SH-SY5Y (cell line): ENCODE measurements at regions not wholly inside any gene's neighbourhood (a gene's known extent, or its start where the extent isn't known, plus 50 kb on each side); places are given as distances from the start of the nearest gene placed in this dataset.

ENCODE experiments used
- GATA2 ChIP-seq: IDR thresholded peaks from 2 replicates; pipeline ENCODE4 v1.6.1; 2011; ENCODE audit warnings: mild to moderate bottlenecking, low read depth, low read length
- GATA3 ChIP-seq: IDR thresholded peaks from 2 replicates; pipeline ENCODE4 v1.6.1; 2011; ENCODE audit warnings: low read depth, mild to moderate bottlenecking, low read length, moderate library complexity

DNA sequence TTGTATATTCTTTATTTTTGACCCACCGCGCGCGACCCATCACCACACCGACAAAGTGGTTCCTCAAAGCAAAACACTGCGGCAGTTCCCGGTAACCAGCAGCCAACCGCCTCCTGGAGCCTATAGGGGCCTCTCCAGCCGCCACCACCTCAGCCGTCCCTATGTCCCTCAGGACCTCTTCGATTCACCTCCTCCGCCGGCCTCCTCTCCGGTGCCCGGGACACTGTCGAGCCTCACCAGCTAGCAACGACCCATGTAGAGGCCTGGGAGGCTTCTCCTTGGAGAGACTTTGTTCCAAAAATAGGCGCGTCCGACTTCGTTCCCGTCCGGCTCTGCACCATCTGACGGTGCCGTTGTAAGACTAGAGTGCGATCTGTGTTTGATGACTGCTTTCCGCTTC lies 158.8 kb downstream of the HGF start:
- TF ChIP-seq GATA2 (no peak), GATA3 (no peak)
